ENCODE measurements at regions not wholly inside any gene's neighbourhood (a gene's known extent, or its start where the extent isn't known, plus 50 kb on each side); places are given as distances from the start of the nearest gene placed in this dataset.

GRCh38 chr2:144592500-144593256 is 72.8 kb upstream of the ZEB2 start:
- Mint-ChIP-seq H3K4me3 (no peak overlapping the region), H3K27me3 (peaks cover 2% of the 10 kb centered on the region), H3K4me1 (peaks cover 8% of the 10 kb centered on the region), H3K36me3 (ENCODE audit: low read depth) (peaks cover under 1% of the 10 kb centered on the region), H3K9me3 (no peaks in the 10 kb centered on the region), H3K27ac (no peak overlapping the region)
- DNase-seq (no peak), ATAC-seq (no peak)

GRCh38 chr2:144587306-144587705 is 67.4 kb upstream of the ZEB2 start:
- H3K9me3 Mint-ChIP-seq: peaks cover 3% of the 10 kb centered on the region
- peaks cover 7% of the 10 kb centered on the region for H3K27me3 Mint-ChIP-seq
- no peak overlapping the region for H3K4me3 Mint-ChIP-seq
- ATAC-seq (no peak), DNase-seq (no peak)
- H3K36me3 Mint-ChIP-seq (ENCODE audit: low read depth): peaks cover 1% of the 10 kb centered on the region
- no peak overlapping the region for H3K27ac Mint-ChIP-seq
- peaks cover 29% of the 10 kb centered on the region for H3K4me1 Mint-ChIP-seq

GRCh38 chr2:144586476-144586875 is 66.6 kb upstream of the ZEB2 start:
- H3K36me3 Mint-ChIP-seq (ENCODE audit: low read depth): peaks cover 1% of the 10 kb centered on the region
- H3K27ac Mint-ChIP-seq: no peak overlapping the region
- no peak for ATAC-seq
- peaks cover 33% of the 10 kb centered on the region for H3K4me1 Mint-ChIP-seq
- peaks cover 7% of the 10 kb centered on the region for H3K27me3 Mint-ChIP-seq
- DNase-seq: no peak
- peaks cover 3% of the 10 kb centered on the region for H3K9me3 Mint-ChIP-seq
- H3K4me3 Mint-ChIP-seq: no peak overlapping the region

GRCh38 chr2:144583741-144584453 is 64.0 kb upstream of the ZEB2 start:
- peaks cover 1% of the 10 kb centered on the region for H3K36me3 Mint-ChIP-seq (ENCODE audit: low read depth)
- peak overlapping the region; percentile 41 for H3K27ac Mint-ChIP-seq
- no peak for DNase-seq
- H3K9me3 Mint-ChIP-seq: peaks cover 3% of the 10 kb centered on the region
- ATAC-seq: peak; percentile 89
- H3K4me3 Mint-ChIP-seq: no peak overlapping the region
- H3K27me3 Mint-ChIP-seq: peaks cover 5% of the 10 kb centered on the region
- peaks cover 47% of the 10 kb centered on the region for H3K4me1 Mint-ChIP-seq

GRCh38 chr2:144583381-144583729 is 63.4 kb upstream of the ZEB2 start:
- peaks cover 47% of the 10 kb centered on the region for H3K4me1 Mint-ChIP-seq
- H3K27me3 Mint-ChIP-seq: peaks cover 5% of the 10 kb centered on the region
- H3K27ac Mint-ChIP-seq: peak overlapping the region; percentile 41
- DNase-seq: no peak
- ATAC-seq: no peak
- peaks cover 1% of the 10 kb centered on the region for H3K36me3 Mint-ChIP-seq (ENCODE audit: low read depth)
- no peak overlapping the region for H3K4me3 Mint-ChIP-seq
- peaks cover 3% of the 10 kb centered on the region for H3K9me3 Mint-ChIP-seq

- H3K36me3 Mint-ChIP-seq (ENCODE audit: low read depth): peaks cover 1% of the 10 kb centered on the region
- peaks cover 47% of the 10 kb centered on the region for H3K4me1 Mint-ChIP-seq
- H3K27me3 Mint-ChIP-seq: peaks cover 5% of the 10 kb centered on the region
- ATAC-seq (no peak), DNase-seq (no peak)
- peaks cover 3% of the 10 kb centered on the region for H3K9me3 Mint-ChIP-seq
- no peak overlapping the region for H3K4me3 Mint-ChIP-seq
- H3K27ac Mint-ChIP-seq: no peak overlapping the region
These were observed 62.9 kb upstream of the ZEB2 start for GRCh38 chr2:144582651-144583380.

- H3K4me1 Mint-ChIP-seq: peaks cover 43% of the 10 kb centered on the region
- H3K27me3 Mint-ChIP-seq: peaks cover 5% of the 10 kb centered on the region
- ATAC-seq (no peak), DNase-seq (no peak)
- no peak overlapping the region for H3K27ac Mint-ChIP-seq
- peaks cover 3% of the 10 kb centered on the region for H3K9me3 Mint-ChIP-seq
- peaks cover 1% of the 10 kb centered on the region for H3K36me3 Mint-ChIP-seq (ENCODE audit: low read depth)
- H3K4me3 Mint-ChIP-seq: no peak overlapping the region
These were observed 60.7 kb upstream of the ZEB2 start for GRCh38 chr2:144580521-144581161.

- Mint-ChIP-seq H3K9me3 (no peaks in the 10 kb centered on the region), H3K4me3 (no peak overlapping the region), H3K27ac (no peak overlapping the region), H3K36me3 (ENCODE audit: low read depth) (no peaks in the 10 kb centered on the region), H3K27me3 (peaks cover 5% of the 10 kb centered on the region), H3K4me1 (peaks cover 39% of the 10 kb centered on the region)
- ATAC-seq (no peak), DNase-seq (no peak)
These were observed 59.6 kb upstream of the ZEB2 start for GRCh38 chr2:144579556-144579955.

- Mint-ChIP-seq H3K4me3 (no peak overlapping the region), H3K27me3 (peaks cover 5% of the 10 kb centered on the region), H3K9me3 (no peaks in the 10 kb centered on the region), H3K36me3 (ENCODE audit: low read depth) (no peaks in the 10 kb centered on the region), H3K4me1 (peaks cover 27% of the 10 kb centered on the region), H3K27ac (no peak overlapping the region)
- no peak for DNase-seq
- no peak for ATAC-seq
These were observed 58.2 kb upstream of the ZEB2 start for GRCh38 chr2:144578099-144578498.

GRCh38 chr2:144572977-144573376 is 53.1 kb upstream of the ZEB2 start:
- peak; percentile 80 for ATAC-seq

GRCh38 chr2:144571770-144572169 is 51.9 kb upstream of the ZEB2 start:
- Mint-ChIP-seq H3K4me3 (no peak overlapping the region), H3K27me3 (no peaks in the 10 kb centered on the region), H3K27ac (peak overlapping the region; percentile 37), H3K4me1 (peaks cover 23% of the 10 kb centered on the region), H3K36me3 (ENCODE audit: low read depth) (no peaks in the 10 kb centered on the region), H3K9me3 (no peaks in the 10 kb centered on the region)
- DNase-seq (no peak), ATAC-seq (no peak)

More at GRCh38 chr2:144572977-144573376, 53.1 kb upstream of the ZEB2 start:
- peaks cover 23% of the 10 kb centered on the region for H3K4me1 Mint-ChIP-seq
- no peaks in the 10 kb centered on the region for H3K9me3 Mint-ChIP-seq
- H3K36me3 Mint-ChIP-seq (ENCODE audit: low read depth): no peaks in the 10 kb centered on the region
- no peak overlapping the region for H3K4me3 Mint-ChIP-seq
- no peak overlapping the region for H3K27ac Mint-ChIP-seq
- no peaks in the 10 kb centered on the region for H3K27me3 Mint-ChIP-seq
- no peak for DNase-seq

GRCh38 chr2:144570566-144570965 is 50.6 kb upstream of the ZEB2 start:
- DNase-seq: no peak
- Mint-ChIP-seq H3K9me3 (no peaks in the 10 kb centered on the region), H3K27ac (no peak overlapping the region), H3K36me3 (ENCODE audit: low read depth) (no peaks in the 10 kb centered on the region), H3K27me3 (no peaks in the 10 kb centered on the region), H3K4me3 (no peak overlapping the region), H3K4me1 (peaks cover 23% of the 10 kb centered on the region)
- peak; percentile 76 for ATAC-seq
